Peyer's patch (tissue), 4 donors: ENCODE measurements at regions not wholly inside any gene's neighbourhood (a gene's known extent, or its start where the extent isn't known, plus 50 kb on each side); places are given as distances from the start of the nearest gene placed in this dataset.

Experiments used
- POLR2A ChIP-seq, 2 donors: fragments of 450-650 bp; IDR thresholded peaks; one replicate each; pipeline ENCODE4 v1.5.1; 2017; ENCODE audit warnings: antibody characterized with exemption in 2 of 2, mild to moderate bottlenecking in 2 of 2, moderate library complexity in 2 of 2
- TF ChIP-seq, protein P1 (sequence below), 6 experiments: fragments of 450-650 bp in 4 of 6; fragments of 200-600 bp in 2 of 6; sonication (generic) in 1 of 6; IDR thresholded peaks; one replicate each; pipeline ENCODE4 v1.5.1; 2017 to 2019; ENCODE audit warnings: antibody characterized with exemption in 6 of 6, mild to moderate bottlenecking in 3 of 6, moderate library complexity in 1 of 6

DNA sequence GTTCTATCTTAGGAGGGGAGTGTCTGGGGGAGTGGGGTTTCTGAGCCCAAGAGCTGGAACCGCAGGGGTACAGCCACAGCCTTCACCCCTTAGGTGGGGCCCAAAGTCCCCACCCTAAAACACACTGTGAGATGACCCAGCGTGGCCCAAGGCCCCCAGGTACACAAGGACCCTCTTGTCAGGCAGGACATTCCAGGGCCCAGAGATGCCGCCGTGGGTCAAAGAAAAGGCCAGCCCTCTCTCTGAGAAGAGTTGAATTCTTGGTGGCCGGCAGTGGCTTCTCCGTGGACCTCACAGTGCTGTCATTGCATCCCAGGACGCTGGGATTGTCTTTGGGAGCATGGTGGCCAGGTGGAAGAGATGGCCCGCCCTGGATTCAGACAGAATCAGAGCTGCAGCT is 176.3 kb upstream of the C1orf174 start:
- TF ChIP-seq, protein P1, sequence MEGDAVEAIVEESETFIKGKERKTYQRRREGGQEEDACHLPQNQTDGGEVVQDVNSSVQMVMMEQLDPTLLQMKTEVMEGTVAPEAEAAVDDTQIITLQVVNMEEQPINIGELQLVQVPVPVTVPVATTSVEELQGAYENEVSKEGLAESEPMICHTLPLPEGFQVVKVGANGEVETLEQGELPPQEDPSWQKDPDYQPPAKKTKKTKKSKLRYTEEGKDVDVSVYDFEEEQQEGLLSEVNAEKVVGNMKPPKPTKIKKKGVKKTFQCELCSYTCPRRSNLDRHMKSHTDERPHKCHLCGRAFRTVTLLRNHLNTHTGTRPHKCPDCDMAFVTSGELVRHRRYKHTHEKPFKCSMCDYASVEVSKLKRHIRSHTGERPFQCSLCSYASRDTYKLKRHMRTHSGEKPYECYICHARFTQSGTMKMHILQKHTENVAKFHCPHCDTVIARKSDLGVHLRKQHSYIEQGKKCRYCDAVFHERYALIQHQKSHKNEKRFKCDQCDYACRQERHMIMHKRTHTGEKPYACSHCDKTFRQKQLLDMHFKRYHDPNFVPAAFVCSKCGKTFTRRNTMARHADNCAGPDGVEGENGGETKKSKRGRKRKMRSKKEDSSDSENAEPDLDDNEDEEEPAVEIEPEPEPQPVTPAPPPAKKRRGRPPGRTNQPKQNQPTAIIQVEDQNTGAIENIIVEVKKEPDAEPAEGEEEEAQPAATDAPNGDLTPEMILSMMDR (IDR thresholded peaks at IDR 0.05), result no peak
- TF ChIP-seq POLR2A (IDR thresholded peaks at IDR 0.05), result no peak
